ENCODE measurements at regions not wholly inside any gene's neighbourhood (a gene's known extent, or its start where the extent isn't known, plus 50 kb on each side); places are given as distances from the start of the nearest gene placed in this dataset.

GRCh38 chr18:46293742-46294181 lies 189.6 kb downstream of the HAUS1 start:
- TF ChIP-seq KAT7 (CRISPR knock-in tag; IDR thresholded peaks at IDR 0.05; ENCODE audit: borderline replicate concordance) (no peak), TEAD1 (CRISPR knock-in tag; IDR thresholded peaks at IDR 0.05) (no peak), MYBL2 (CRISPR knock-in tag; IDR thresholded peaks at IDR 0.05) (no peak), STAT6 (CRISPR knock-in tag; conservative IDR thresholded peaks at IDR 0.05; ENCODE audit: low read depth) (no peak), CTCF (IDR thresholded peaks at IDR 0.05) (no peak), ZNF138 (CRISPR knock-in tag; conservative IDR thresholded peaks at IDR 0.05) (no peak), IRF2 (CRISPR knock-in tag; IDR thresholded peaks at IDR 0.05; ENCODE audit: borderline replicate concordance, low read depth) (no peak), JUN (CRISPR knock-in tag; IDR thresholded peaks at IDR 0.05) (no peak), ZNF232 (CRISPR knock-in tag; IDR thresholded peaks at IDR 0.05) (no peak)
